ENCODE measurements at regions not wholly inside any gene's neighbourhood (a gene's known extent, or its start where the extent isn't known, plus 50 kb on each side); places are given as distances from the start of the nearest gene placed in this dataset.
"Not testable (repeated sequence)": the region's sequence is repeated elsewhere in the genome, so short reads cannot be mapped to it uniquely, and the experiment has no call there.

GRCh38 chr14:105940534-105941225 lies 414.3 kb downstream of the TMEM121 start:
- no peak overlapping the region for H3K4me3 ChIP-seq (ENCODE audit: control insufficient read depth, low read depth, low read length)
- no peak for TF ChIP-seq CTCF (IDR thresholded peaks at IDR 0.05; ENCODE audit: control insufficient read depth, insufficient read depth, low read depth, low read length, missing control alignments)
- no peak for DNase-seq (ENCODE audit: low read depth)

GRCh38 chr14:105941226-105942166 lies 415.1 kb downstream of the TMEM121 start:
- no peak for TF ChIP-seq CTCF (IDR thresholded peaks at IDR 0.05; ENCODE audit: control insufficient read depth, insufficient read depth, low read depth, low read length, missing control alignments)
- no peak for DNase-seq (ENCODE audit: low read depth)
- H3K4me3 ChIP-seq (ENCODE audit: control insufficient read depth, low read depth, low read length): no peak overlapping the region

GRCh38 chr14:105942725-105943124 lies 416.3 kb downstream of the TMEM121 start:
- H3K4me3 ChIP-seq (ENCODE audit: control insufficient read depth, low read depth, low read length); DNase-seq (ENCODE audit: low read depth): not testable (repeated sequence)

- H3K4me3 ChIP-seq (ENCODE audit: control insufficient read depth, low read depth, low read length): no peak overlapping the region
- no peak for DNase-seq (ENCODE audit: low read depth)
- TF ChIP-seq CTCF (IDR thresholded peaks at IDR 0.05; ENCODE audit: control insufficient read depth, insufficient read depth, low read depth, low read length, missing control alignments): no peak
Measured at GRCh38 chr14:105943973-105944602, 417.7 kb downstream of the TMEM121 start.

- peak; percentile 46 for TF ChIP-seq CTCF (IDR thresholded peaks at IDR 0.05; ENCODE audit: control insufficient read depth, insufficient read depth, low read depth, low read length, missing control alignments)
- H3K4me3 ChIP-seq (ENCODE audit: control insufficient read depth, low read depth, low read length): no peak overlapping the region
- no peak for DNase-seq (ENCODE audit: low read depth)
Measured at GRCh38 chr14:105944632-105945610, 418.5 kb downstream of the TMEM121 start.

- no peak for TF ChIP-seq CTCF (IDR thresholded peaks at IDR 0.05; ENCODE audit: control insufficient read depth, insufficient read depth, low read depth, low read length, missing control alignments)
- DNase-seq (ENCODE audit: low read depth): no peak
- no peak overlapping the region for H3K4me3 ChIP-seq (ENCODE audit: control insufficient read depth, low read depth, low read length)
Measured at GRCh38 chr14:105945896-105946295, 419.5 kb downstream of the TMEM121 start.
